ENCODE measurements at regions not wholly inside any gene's neighbourhood (a gene's known extent, or its start where the extent isn't known, plus 50 kb on each side); places are given as distances from the start of the nearest gene placed in this dataset.

- TF ChIP-seq, protein P1, sequence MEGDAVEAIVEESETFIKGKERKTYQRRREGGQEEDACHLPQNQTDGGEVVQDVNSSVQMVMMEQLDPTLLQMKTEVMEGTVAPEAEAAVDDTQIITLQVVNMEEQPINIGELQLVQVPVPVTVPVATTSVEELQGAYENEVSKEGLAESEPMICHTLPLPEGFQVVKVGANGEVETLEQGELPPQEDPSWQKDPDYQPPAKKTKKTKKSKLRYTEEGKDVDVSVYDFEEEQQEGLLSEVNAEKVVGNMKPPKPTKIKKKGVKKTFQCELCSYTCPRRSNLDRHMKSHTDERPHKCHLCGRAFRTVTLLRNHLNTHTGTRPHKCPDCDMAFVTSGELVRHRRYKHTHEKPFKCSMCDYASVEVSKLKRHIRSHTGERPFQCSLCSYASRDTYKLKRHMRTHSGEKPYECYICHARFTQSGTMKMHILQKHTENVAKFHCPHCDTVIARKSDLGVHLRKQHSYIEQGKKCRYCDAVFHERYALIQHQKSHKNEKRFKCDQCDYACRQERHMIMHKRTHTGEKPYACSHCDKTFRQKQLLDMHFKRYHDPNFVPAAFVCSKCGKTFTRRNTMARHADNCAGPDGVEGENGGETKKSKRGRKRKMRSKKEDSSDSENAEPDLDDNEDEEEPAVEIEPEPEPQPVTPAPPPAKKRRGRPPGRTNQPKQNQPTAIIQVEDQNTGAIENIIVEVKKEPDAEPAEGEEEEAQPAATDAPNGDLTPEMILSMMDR (IDR thresholded peaks at IDR 0.05): no peak
- TF ChIP-seq POLR2A (IDR thresholded peaks at IDR 0.05): no peak
- TF ChIP-seq POLR2AphosphoS5 (IDR thresholded peaks at IDR 0.05; ENCODE audit: insufficient read depth in 1 of 2, low read depth in 1 of 2): no peak
Observed at GRCh38 chr17:70786081-70786480, 616.7 kb downstream of the KCNJ2 start.

All from vagina (tissue), 2 donors.